ENCODE measurements at regions not wholly inside any gene's neighbourhood (a gene's known extent, or its start where the extent isn't known, plus 50 kb on each side); places are given as distances from the start of the nearest gene placed in this dataset.
"Not testable (repeated sequence)": the region's sequence is repeated elsewhere in the genome, so short reads cannot be mapped to it uniquely, and the experiment has no call there.

DNA sequence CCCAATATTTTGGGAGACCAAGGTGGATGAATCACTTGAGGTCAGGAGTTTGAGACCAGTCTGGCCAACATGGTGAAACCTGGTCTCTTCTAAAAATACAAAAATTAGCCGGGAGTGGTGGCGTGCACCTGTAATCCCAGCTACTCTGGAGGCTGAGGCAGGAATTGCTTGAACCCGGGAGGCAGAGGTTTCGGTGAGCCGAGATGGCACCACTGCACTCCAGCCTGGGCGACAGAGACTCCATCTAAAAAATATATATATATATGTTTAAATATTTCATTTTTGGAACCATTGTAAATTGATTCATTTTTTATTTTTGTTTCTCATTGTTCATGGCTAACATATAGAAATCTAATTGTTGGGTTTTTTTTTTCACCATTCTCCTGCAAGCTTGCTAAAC is 146.9 kb downstream of the BRD1 start:
- TF ChIP-seq, protein P1, sequence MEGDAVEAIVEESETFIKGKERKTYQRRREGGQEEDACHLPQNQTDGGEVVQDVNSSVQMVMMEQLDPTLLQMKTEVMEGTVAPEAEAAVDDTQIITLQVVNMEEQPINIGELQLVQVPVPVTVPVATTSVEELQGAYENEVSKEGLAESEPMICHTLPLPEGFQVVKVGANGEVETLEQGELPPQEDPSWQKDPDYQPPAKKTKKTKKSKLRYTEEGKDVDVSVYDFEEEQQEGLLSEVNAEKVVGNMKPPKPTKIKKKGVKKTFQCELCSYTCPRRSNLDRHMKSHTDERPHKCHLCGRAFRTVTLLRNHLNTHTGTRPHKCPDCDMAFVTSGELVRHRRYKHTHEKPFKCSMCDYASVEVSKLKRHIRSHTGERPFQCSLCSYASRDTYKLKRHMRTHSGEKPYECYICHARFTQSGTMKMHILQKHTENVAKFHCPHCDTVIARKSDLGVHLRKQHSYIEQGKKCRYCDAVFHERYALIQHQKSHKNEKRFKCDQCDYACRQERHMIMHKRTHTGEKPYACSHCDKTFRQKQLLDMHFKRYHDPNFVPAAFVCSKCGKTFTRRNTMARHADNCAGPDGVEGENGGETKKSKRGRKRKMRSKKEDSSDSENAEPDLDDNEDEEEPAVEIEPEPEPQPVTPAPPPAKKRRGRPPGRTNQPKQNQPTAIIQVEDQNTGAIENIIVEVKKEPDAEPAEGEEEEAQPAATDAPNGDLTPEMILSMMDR (IDR thresholded peaks at IDR 0.05; ENCODE audit: low read depth, low read length, poor library complexity, severe bottlenecking) = not testable (repeated sequence)
- not testable (repeated sequence) for TF ChIP-seq EZH2phosphoT487 (IDR thresholded peaks at IDR 0.05; ENCODE audit: borderline replicate concordance, low read length)
